Caki2 (cell line): ENCODE measurements at regions not wholly inside any gene's neighbourhood (a gene's known extent, or its start where the extent isn't known, plus 50 kb on each side); places are given as distances from the start of the nearest gene placed in this dataset.

Experiments
- DNase-seq: peaks from one replicate; pipeline ENCODE4 v3.0.0-alpha.2; 2015; ENCODE audit warnings: low read depth
- in situ Hi-C: cut with HindIII; loops from 2 replicates; pipeline ENCODE4 v1.10.0; 2016; ENCODE audit warnings: low sequenced_read_pairs, low pct_unique_long_range_greater_than_20kb, mixed read lengths

GRCh38 chr4:141900856-141901255, 264.5 kb downstream of the IL15 start:
- in situ Hi-C loops = no loop called here
- DNase-seq = no peak

- no peak for DNase-seq
- in situ Hi-C loops = no loop called here
These were observed 269.4 kb downstream of the IL15 start for GRCh38 chr4:141905751-141906150.

DNA sequence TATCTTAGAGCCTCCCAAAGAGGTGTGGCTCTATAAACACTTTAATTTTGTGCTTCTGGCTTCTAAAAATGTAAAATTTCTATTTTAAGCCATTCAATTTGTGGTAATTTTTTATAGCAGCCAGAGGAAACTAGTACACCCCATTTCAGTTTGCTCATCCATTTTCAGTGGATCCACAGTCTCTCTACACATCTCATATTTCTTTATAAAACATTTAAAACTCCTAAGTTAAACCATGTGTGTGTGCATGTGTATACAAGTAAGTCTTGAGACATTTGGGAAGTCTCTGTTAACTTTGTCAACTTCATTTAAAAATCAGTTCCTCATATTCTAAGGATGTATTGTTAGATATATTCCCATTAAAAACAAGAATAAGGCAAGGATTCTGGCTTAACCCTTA, 273.2 kb downstream of the IL15 start:
- in situ Hi-C loops = no loop called here
- DNase-seq = no peak

GRCh38 chr4:141912831-141913230, 276.4 kb downstream of the IL15 start:
- no peak for DNase-seq
- in situ Hi-C loops = no loop called here

DNA sequence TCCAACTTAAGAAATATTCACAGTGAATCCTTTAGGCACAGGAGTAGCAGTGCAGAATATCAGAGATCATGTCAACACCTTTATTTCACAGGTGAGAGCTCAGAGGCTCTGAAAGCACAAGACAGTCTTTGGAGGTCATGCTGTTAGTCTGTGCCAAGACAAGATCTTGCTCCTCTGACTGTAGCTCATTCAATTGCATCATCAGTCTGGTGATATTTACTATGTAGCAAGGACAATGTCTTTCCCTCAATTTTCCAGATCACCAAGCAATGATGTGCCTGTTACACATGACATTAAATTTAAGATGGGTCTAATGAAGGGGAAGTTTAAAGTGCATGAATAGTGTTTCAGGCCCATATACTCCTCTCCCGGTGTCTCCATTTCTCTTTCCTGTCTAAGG, 277.5 kb downstream of the IL15 start:
- in situ Hi-C loops = no loop called here
- no peak for DNase-seq

DNA sequence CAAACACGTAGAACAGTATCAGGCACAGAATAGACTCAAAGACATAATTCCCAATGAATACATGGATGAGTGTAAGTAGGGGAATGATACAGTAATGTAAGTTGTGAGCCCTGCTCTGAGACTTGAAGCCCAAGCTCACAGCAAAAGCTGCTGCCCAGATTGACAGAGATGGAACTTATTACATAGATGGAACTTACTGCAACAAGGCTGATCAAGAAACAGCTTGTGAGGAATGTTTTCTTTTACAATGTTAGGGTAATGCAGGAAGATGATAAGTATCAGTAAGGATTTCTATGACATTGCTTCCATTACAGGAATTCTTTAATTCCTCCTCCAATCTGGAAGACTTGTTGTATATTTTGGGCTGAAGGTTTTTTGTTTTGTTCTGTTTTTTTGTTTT, 278.4 kb downstream of the IL15 start:
- DNase-seq = no peak
- in situ Hi-C loops = no loop called here

- in situ Hi-C loops = no loop called here
- DNase-seq = no peak
These were observed 283.3 kb downstream of the IL15 start for GRCh38 chr4:141919649-141920048.

DNA sequence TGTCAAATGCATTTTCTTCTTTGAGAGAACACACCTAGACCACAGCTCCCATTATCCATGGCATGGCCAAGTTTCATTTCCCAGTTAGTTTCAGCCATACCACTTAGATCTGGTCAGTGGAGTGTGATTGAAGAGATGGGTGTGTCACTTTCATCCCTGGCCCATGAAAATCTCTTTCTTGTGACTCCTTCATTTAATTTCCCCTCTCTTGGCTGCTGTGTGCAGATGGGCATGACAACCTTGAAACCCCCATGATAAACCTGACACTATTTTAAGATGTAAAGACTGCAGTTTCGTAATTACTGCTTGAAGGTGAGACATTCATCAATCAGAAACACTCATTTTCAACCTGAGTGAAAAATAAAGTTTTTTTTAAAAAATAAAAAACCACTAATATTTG, 284.9 kb downstream of the IL15 start:
- in situ Hi-C loops = no loop called here
- DNase-seq = no peak

DNA sequence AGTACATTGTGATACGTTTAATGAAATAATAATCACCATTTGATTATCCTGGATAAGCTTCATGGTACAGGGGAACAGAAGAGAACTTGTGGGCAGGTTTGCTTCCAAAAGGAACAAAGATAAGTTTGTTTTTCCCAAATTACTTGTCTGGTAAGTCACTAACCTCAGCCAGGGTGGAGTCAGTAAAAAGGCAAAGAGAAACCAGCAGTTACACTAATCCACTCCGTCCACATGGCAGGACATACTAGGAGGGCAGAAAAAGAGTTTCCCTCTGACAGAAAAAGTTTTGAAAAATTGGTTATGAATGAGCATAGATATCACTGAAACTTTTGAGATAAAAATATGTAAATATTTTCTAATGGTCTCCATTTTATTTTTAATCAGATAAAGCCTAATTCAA, 285.9 kb downstream of the IL15 start:
- in situ Hi-C loops = no loop called here
- no peak for DNase-seq

GRCh38 chr4:141926406-141926805, 290.0 kb downstream of the IL15 start:
- DNase-seq = no peak
- in situ Hi-C loops = no loop called here

GRCh38 chr4:141932490-141932889, 296.1 kb downstream of the IL15 start:
- in situ Hi-C loops = no loop called here
- DNase-seq = no peak

- in situ Hi-C loops = no loop called here
- DNase-seq = no peak
These were observed 297.6 kb downstream of the IL15 start for GRCh38 chr4:141933978-141934377.

GRCh38 chr4:141955696-141956095, 319.3 kb downstream of the IL15 start:
- no peak for DNase-seq
- in situ Hi-C loops = no loop called here

DNA sequence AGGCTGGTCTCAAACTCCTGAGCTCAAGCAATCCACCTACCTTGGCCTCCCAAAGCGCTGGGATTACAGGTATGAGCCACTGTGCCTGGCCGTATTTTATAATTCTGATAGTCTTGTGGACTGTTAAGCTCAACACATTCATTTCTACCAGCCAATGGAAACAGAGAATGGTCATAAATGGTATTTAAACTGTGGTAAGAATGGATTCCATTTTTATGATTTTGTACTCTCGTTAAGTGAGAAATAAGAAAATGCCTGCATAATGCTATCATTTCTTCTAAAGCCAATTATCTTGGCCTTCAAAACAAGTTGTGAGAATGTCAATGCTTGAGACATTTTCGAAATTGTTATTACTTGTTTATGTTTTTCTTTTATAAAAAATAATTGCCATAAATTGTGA, 321.0 kb downstream of the IL15 start:
- in situ Hi-C loops = no loop called here

DNA sequence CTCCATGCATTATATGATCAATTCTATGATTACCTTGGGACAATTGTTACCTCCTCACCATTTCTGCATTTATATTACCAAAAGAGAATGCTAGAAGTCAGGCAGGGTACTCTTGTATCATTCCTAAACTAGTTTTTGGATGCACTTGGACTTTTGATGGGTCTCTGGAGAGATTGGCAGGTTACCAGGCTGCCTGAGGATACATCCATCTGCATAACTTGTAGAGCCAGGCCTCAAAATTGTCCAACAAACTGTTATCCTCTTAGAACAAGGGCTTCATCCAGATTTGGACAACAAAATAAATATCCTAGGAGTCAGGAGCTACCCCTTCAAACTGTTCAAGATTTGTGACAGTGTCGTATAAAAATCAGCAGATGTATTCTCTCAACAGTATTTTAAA, 326.1 kb downstream of the IL15 start:
- DNase-seq = no peak
- in situ Hi-C loops = no loop called here

More for the DNA sequence above, 321.0 kb downstream of the IL15 start:
- DNase-seq = no peak

- DNase-seq = no peak
- in situ Hi-C loops = no loop called here
These were observed 335.5 kb downstream of the IL15 start for GRCh38 chr4:141971869-141972268.

GRCh38 chr4:141972950-141973349, 336.6 kb downstream of the IL15 start:
- no peak for DNase-seq
- in situ Hi-C loops = no loop called here
